Panc1 (cell line): ENCODE measurements at regions not wholly inside any gene's neighbourhood (a gene's known extent, or its start where the extent isn't known, plus 50 kb on each side); places are given as distances from the start of the nearest gene placed in this dataset.

Experiments used
- CTCF ChIP-seq: fragments of 450-650 bp; IDR thresholded peaks from 2 replicates; pipeline ENCODE4 v1.5.1; 2017; ENCODE audit warnings: mild to moderate bottlenecking
- POLR2AphosphoS5 ChIP-seq: IDR thresholded peaks from 2 replicates; pipeline ENCODE4 v1.6.1; 2012; ENCODE audit warnings: mild to moderate bottlenecking, low read depth, low read length, moderate library complexity
- REST ChIP-seq, 2 experiments: IDR thresholded peaks; 2 replicates each; pipeline ENCODE4 v1.6.1; 2011 to 2012; ENCODE audit warnings: low read depth in 2 of 2, control low read depth in 1 of 2, low read length in 1 of 2, mild to moderate bottlenecking in 1 of 2, moderate library complexity in 1 of 2; ENCODE audit not compliant: insufficient read depth in 1 of 2
- SIN3A ChIP-seq: IDR thresholded peaks from 2 replicates; pipeline ENCODE4 v1.6.1; 2012; ENCODE audit warnings: low read depth, mild to moderate bottlenecking, low read length, moderate library complexity, borderline replicate concordance; ENCODE audit not compliant: insufficient read depth

GRCh38 chr2:193806088-193806774 is 1611.5 kb upstream of the TMEFF2 start:
- TF ChIP-seq CTCF (no peak), POLR2AphosphoS5 (no peak), REST (IDR thresholded peaks at IDR 0.05; ENCODE audit: insufficient read depth in 1 of 2, low read depth in 2 of 2, low read length in 1 of 2) (no peak), SIN3A (no peak)
